ENCODE measurements at regions not wholly inside any gene's neighbourhood (a gene's known extent, or its start where the extent isn't known, plus 50 kb on each side); places are given as distances from the start of the nearest gene placed in this dataset.

- TF ChIP-seq MXD4 (CRISPR knock-in tag; IDR thresholded peaks at IDR 0.05): no peak
- TF ChIP-seq ZNF282 (IDR thresholded peaks at IDR 0.05; ENCODE audit: partially characterized antibody): no peak
- TF ChIP-seq ELF1 (CRISPR knock-in tag; IDR thresholded peaks at IDR 0.05): no peak
- no peak for TF ChIP-seq KDM5A (IDR thresholded peaks at IDR 0.05; ENCODE audit: borderline replicate concordance, low read length)
- no peak for TF ChIP-seq CTCF (CRISPR knock-in tag; IDR thresholded peaks at IDR 0.05)
These were observed 327.4 kb upstream of the ZNF507 start for GRCh38 chr19:32018014-32018413.

All from HepG2 (cell line).